Sigmoid colon (tissue), 4 donors: ENCODE measurements at regions not wholly inside any gene's neighbourhood (a gene's known extent, or its start where the extent isn't known, plus 50 kb on each side); places are given as distances from the start of the nearest gene placed in this dataset.
"Not testable (repeated sequence)": the region's sequence is repeated elsewhere in the genome, so short reads cannot be mapped to it uniquely, and the experiment has no call there.

ENCODE experiments used
- CTCF ChIP-seq, 4 experiments: fragments of 450-650 bp in 3 of 4; fragments of 200-600 bp in 1 of 4; IDR thresholded peaks; one replicate each; pipeline ENCODE4 v1.5.1; 2016 to 2019; ENCODE audit warnings: antibody characterized with exemption in 4 of 4, mild to moderate bottlenecking in 3 of 4, moderate library complexity in 2 of 4
- EP300 ChIP-seq, 4 donors: sonication (generic); formaldehyde crosslinking; IDR thresholded peaks; one replicate each; pipeline ENCODE4 v1.6.1; 2017; ENCODE audit warnings: antibody characterized with exemption in 4 of 4
- POLR2A ChIP-seq, 2 donors: fragments of 450-650 bp; IDR thresholded peaks; one replicate each; pipeline ENCODE4 v1.6.1; 2016; ENCODE audit warnings: antibody characterized with exemption in 2 of 2, mild to moderate bottlenecking in 2 of 2, moderate library complexity in 2 of 2

GRCh38 chr16:34001184-34001583 lies 541.8 kb downstream of the TP53TG3F start:
- not testable (repeated sequence) for TF ChIP-seq CTCF, POLR2A, EP300 (IDR thresholded peaks at IDR 0.05)
